Gastrocnemius medialis (tissue), 4 donors: ENCODE measurements at regions not wholly inside any gene's neighbourhood (a gene's known extent, or its start where the extent isn't known, plus 50 kb on each side); places are given as distances from the start of the nearest gene placed in this dataset.

Experiments used
- ATAC-seq, 2 donors: fragments of 150-250 bp; one replicate each; pipeline ENCODE4 v1.9.1; 2016
- DNase-seq, 2 donors: peaks; one replicate each; pipeline ENCODE4 v3.0.0-alpha.2; 2019
- H3K27ac ChIP-seq, 4 donors: fragments of 200-600 bp; sonication (generic); 1 replicate in 1 of 4; 2 replicates in 3 of 4; pipeline ENCODE4 v1.5.1; 2016 to 2018; ENCODE audit warnings: mild to moderate bottlenecking in 2 of 4, moderate library complexity in 1 of 4
- H3K27me3 ChIP-seq, 3 donors: fragments of 200-600 bp; sonication (generic) in 2 of 3; 1 replicate in 1 of 3; 2 replicates in 2 of 3; pipeline versions ENCODE4 v1.5.1 to v1.6.0; 2016 to 2019; ENCODE audit warnings: mild to moderate bottlenecking in 1 of 3, moderate library complexity in 1 of 3
- H3K36me3 ChIP-seq, 2 donors: fragments of 200-600 bp; sonication (generic) in 1 of 2; one replicate each; pipeline ENCODE4 v1.5.1; 2017 to 2018
- H3K4me1 ChIP-seq, 2 donors: fragments of 200-600 bp; sonication (generic) in 1 of 2; one replicate each; pipeline ENCODE4 v1.5.1; 2016 to 2017; ENCODE audit warnings: mild to moderate bottlenecking in 2 of 2
- H3K4me3 ChIP-seq, 4 donors: fragments of 200-600 bp; sonication (generic) in 3 of 4; 1 replicate in 1 of 4; 2 replicates in 3 of 4; pipeline ENCODE4 v1.5.1; 2016 to 2019; ENCODE audit warnings: mild to moderate bottlenecking in 2 of 4
- H3K9me3 ChIP-seq, 3 donors: fragments of 200-600 bp; sonication (generic) in 2 of 3; 1 replicate in 1 of 3; 2 replicates in 2 of 3; pipeline ENCODE4 v1.5.1; 2016 to 2019
- POLR2A ChIP-seq, 2 donors: fragments of 450-650 bp; IDR thresholded peaks; one replicate each; pipeline ENCODE4 v1.6.1; 2017; ENCODE audit warnings: antibody characterized with exemption in 2 of 2, mild to moderate bottlenecking in 2 of 2, moderate library complexity in 2 of 2
- in situ Hi-C, 4 donors: fragments of 200-750 bp; cut with MboI; loops; one replicate each; pipeline versions ENCODE4 v1.15.0 to v1.8.0; 2017; ENCODE audit warnings: low sequenced_read_pairs in 4 of 4
- intact Hi-C: fragments of 100-400 bp; cut with DNase I; formaldehyde crosslinking; loops from one replicate; pipeline ENCODE4 v1.15.1; 2023; ENCODE audit warnings: low total_unique reads
- TF ChIP-seq, protein P1 (sequence below), 5 experiments: fragments of 450-650 bp in 3 of 5; fragments of 200-600 bp in 2 of 5; sonication (generic) in 2 of 5; IDR thresholded peaks in 4 of 5; conservative IDR thresholded peaks in 1 of 5; 1 replicate in 4 of 5; 2 replicates in 1 of 5; pipeline ENCODE4 v1.5.1; 2016 to 2019; ENCODE audit warnings: antibody characterized with exemption in 5 of 5, mild to moderate bottlenecking in 3 of 5, moderate library complexity in 3 of 5

DNA sequence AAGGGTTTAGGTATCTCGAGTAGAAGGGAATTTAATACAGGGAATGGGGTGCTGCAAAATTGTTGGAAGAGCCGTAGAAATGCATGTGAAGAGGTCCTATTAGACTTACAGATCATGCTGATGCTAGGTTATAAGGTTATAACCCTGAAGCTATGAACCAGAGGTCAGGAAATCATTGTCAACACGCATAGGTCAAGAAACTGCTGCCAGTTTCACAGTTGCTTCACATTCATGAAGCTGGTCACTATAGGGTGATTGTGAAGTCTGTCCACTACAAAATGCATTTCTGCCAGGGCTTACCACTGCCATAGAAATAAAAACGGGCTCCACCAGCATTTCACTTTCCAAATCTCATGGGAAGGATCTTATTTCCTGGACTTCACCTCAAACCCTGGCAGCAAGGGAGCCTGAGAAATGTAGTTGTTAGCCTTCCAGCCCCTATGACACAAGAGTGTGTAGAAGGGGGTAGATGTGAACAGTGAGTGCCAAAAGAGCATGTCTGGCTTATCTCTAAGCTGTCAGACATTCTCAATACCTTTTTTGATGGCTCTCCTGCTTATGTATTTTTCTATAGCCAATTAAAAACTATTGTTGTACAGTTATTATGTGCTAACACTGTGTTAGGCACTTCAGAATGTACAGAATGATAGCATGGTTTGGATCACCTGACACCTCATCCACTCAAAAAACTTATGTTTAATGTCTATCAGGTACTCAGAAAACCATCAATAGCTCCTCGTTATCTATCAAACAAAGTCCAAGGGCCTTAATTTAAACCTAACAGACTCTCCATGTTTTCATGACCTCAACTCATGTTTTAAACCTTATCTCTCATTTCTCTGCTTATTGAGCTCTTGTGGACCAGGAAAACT lies 148.3 kb upstream of the TSC22D2 start:
- H3K4me3 ChIP-seq, result no peak overlapping the region
- H3K36me3 ChIP-seq, result no peaks in the 10 kb centered on the region
- H3K27me3 ChIP-seq, result no peaks in the 10 kb centered on the region
- TF ChIP-seq, protein P1, sequence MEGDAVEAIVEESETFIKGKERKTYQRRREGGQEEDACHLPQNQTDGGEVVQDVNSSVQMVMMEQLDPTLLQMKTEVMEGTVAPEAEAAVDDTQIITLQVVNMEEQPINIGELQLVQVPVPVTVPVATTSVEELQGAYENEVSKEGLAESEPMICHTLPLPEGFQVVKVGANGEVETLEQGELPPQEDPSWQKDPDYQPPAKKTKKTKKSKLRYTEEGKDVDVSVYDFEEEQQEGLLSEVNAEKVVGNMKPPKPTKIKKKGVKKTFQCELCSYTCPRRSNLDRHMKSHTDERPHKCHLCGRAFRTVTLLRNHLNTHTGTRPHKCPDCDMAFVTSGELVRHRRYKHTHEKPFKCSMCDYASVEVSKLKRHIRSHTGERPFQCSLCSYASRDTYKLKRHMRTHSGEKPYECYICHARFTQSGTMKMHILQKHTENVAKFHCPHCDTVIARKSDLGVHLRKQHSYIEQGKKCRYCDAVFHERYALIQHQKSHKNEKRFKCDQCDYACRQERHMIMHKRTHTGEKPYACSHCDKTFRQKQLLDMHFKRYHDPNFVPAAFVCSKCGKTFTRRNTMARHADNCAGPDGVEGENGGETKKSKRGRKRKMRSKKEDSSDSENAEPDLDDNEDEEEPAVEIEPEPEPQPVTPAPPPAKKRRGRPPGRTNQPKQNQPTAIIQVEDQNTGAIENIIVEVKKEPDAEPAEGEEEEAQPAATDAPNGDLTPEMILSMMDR (IDR thresholded peaks at IDR 0.05 in 4 of 5, conservative IDR thresholded peaks at IDR 0.05 in 1 of 5), result no peak
- TF ChIP-seq POLR2A (IDR thresholded peaks at IDR 0.05), result no peak
- H3K9me3 ChIP-seq, result no peaks in the 10 kb centered on the region
- no peak overlapping the region for H3K27ac ChIP-seq
- intact Hi-C loops, result no loop called here
- DNase-seq (no peak), ATAC-seq (no peak)
- in situ Hi-C loops, result no loop called here
- H3K4me1 ChIP-seq, result peaks cover 7 to 10% of the 10 kb centered on the region in 2 donors

DNA sequence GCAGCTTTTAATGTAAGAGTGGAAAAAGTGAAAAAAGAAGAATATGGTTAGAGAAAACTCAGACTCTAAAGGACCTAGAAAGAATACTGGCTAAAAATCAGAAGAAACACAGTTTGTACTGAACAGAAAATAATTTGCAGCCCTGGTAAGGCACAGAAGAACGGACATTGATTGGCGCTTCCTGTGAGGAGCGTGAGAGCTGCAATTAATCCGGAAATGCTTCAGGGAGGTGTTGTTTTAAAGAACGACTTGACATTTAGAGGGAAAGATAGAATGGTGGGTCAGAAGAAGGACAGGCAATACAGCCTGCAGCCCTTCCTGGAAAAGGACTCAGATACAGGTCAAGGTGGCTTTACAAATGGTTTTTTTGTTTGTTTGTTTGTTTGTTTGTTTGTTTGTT lies 151.3 kb upstream of the TSC22D2 start:
- H3K36me3 ChIP-seq, result no peaks in the 10 kb centered on the region
- TF ChIP-seq POLR2A (IDR thresholded peaks at IDR 0.05), result no peak
- TF ChIP-seq, protein P1 (IDR thresholded peaks at IDR 0.05 in 4 of 5, conservative IDR thresholded peaks at IDR 0.05 in 1 of 5), result no peak
- peaks cover 21 to 38% of the 10 kb centered on the region in 2 donors for H3K4me1 ChIP-seq
- H3K9me3 ChIP-seq, result no peaks in the 10 kb centered on the region
- intact Hi-C loops, result no loop called here
- H3K27ac ChIP-seq, result no peak overlapping the region
- in situ Hi-C loops, result no loop called here
- H3K4me3 ChIP-seq, result no peak overlapping the region
- H3K27me3 ChIP-seq, result no peaks in the 10 kb centered on the region
- no peak for ATAC-seq
- DNase-seq, result no peak

DNA sequence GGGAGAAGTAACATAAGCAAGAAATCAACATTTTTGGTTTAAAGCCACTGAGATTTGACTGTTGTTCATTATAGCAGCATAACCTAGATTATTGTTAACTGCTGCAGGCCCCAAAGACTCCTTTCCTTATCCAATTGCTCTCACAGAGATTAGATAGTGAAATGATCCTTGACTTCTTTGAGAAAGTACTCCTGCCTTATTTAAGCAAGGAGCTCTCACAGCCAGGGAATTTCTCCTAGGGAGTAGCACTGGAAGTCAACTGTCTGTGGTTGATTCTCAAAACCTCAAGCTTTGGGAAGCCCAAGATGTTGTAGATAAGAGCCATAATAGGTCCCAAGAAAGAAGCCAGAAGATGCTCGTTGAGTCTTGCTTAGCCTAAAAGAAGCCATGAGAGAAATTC lies 151.8 kb upstream of the TSC22D2 start:
- TF ChIP-seq POLR2A (IDR thresholded peaks at IDR 0.05), result no peak
- TF ChIP-seq, protein P1 (IDR thresholded peaks at IDR 0.05 in 4 of 5, conservative IDR thresholded peaks at IDR 0.05 in 1 of 5), result no peak
- in situ Hi-C loops, result no loop called here
- H3K27ac ChIP-seq, result peak overlapping the region in 3 of 4 donors; percentile 78 to 89 (median 87)
- H3K9me3 ChIP-seq, result no peaks in the 10 kb centered on the region
- H3K4me3 ChIP-seq, result no peak overlapping the region
- H3K27me3 ChIP-seq, result no peaks in the 10 kb centered on the region
- H3K4me1 ChIP-seq, result peaks cover 21 to 40% of the 10 kb centered on the region in 2 donors
- ATAC-seq (no peak), DNase-seq (no peak)
- intact Hi-C loops, result no loop called here
- no peaks in the 10 kb centered on the region for H3K36me3 ChIP-seq

DNA sequence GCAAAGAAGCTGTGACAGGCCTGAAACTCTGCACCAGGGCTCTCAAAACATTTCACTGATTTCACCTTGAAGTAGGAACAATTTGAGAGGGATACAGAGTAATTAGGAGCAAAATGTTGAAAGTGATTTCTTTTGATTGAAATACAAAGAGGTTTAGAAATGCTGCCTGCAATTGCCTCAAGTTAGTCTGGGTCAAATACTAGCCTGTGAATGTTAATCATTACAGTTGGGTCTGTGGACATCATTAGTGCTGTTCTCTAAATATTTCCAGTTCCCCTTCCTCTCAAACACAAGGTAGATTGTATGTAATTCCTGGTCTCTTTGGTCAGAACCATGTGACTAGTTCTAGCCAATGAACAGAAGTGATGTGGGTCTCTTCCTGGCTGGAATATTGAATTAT lies 152.3 kb upstream of the TSC22D2 start:
- no peak for ATAC-seq
- TF ChIP-seq, protein P1 (IDR thresholded peaks at IDR 0.05 in 4 of 5, conservative IDR thresholded peaks at IDR 0.05 in 1 of 5), result no peak
- TF ChIP-seq POLR2A (IDR thresholded peaks at IDR 0.05), result no peak
- Histone ChIP-seq H3K36me3 (no peaks in the 10 kb centered on the region), H3K27ac (peak overlapping the region; percentile 78 to 89 (median 86)), H3K4me3 (no peak overlapping the region), H3K27me3 (no peaks in the 10 kb centered on the region), H3K9me3 (no peaks in the 10 kb centered on the region), H3K4me1 (peaks cover 21 to 40% of the 10 kb centered on the region in 2 donors)
- intact Hi-C loops (loop anchor here (1.0 kb wide), 1 partner anchor 290 kb away; the partner anchor contains the start of genes EIF2A and SERP1), in situ Hi-C loops (no loop called here)
- DNase-seq, result no peak
